Keratinocyte (primary cell): ENCODE measurements at regions not wholly inside any gene's neighbourhood (a gene's known extent, or its start where the extent isn't known, plus 50 kb on each side); places are given as distances from the start of the nearest gene placed in this dataset.
"Not testable (repeated sequence)": the region's sequence is repeated elsewhere in the genome, so short reads cannot be mapped to it uniquely, and the experiment has no call there.

Source experiments
- EZH2 ChIP-seq: IDR thresholded peaks from one replicate; pipeline ENCODE4 v1.6.1; 2012; ENCODE audit warnings: inconsistent platforms, mild to moderate bottlenecking, low read length, moderate library complexity
- TF ChIP-seq, protein P1 (sequence below), 3 experiments: IDR thresholded peaks in 1 of 3; conservative IDR thresholded peaks in 1 of 3; optimal IDR thresholded peaks in 1 of 3; 2 replicates in 2 of 3; 3 replicates in 1 of 3; pipeline versions ENCODE3 to v1.5.1; 2011; ENCODE audit warnings: low read length in 3 of 3, mild to moderate bottlenecking in 3 of 3, moderate library complexity in 2 of 3, control low read depth in 1 of 3, inconsistent platforms in 1 of 3; ENCODE audit not compliant: insufficient read depth in 2 of 3; ENCODE audit errors: extremely low read depth in 1 of 3

- not testable (repeated sequence) for TF ChIP-seq EZH2
- TF ChIP-seq, protein P1, sequence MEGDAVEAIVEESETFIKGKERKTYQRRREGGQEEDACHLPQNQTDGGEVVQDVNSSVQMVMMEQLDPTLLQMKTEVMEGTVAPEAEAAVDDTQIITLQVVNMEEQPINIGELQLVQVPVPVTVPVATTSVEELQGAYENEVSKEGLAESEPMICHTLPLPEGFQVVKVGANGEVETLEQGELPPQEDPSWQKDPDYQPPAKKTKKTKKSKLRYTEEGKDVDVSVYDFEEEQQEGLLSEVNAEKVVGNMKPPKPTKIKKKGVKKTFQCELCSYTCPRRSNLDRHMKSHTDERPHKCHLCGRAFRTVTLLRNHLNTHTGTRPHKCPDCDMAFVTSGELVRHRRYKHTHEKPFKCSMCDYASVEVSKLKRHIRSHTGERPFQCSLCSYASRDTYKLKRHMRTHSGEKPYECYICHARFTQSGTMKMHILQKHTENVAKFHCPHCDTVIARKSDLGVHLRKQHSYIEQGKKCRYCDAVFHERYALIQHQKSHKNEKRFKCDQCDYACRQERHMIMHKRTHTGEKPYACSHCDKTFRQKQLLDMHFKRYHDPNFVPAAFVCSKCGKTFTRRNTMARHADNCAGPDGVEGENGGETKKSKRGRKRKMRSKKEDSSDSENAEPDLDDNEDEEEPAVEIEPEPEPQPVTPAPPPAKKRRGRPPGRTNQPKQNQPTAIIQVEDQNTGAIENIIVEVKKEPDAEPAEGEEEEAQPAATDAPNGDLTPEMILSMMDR (optimal IDR thresholded peaks at IDR 0.05 in 1 of 3, IDR thresholded peaks at IDR 0.05 in 1 of 3, conservative IDR thresholded peaks at IDR 0.05 in 1 of 3; ENCODE audit: extremely low read depth in 1 of 3, insufficient read depth in 2 of 3, low read length in 3 of 3), result not testable (repeated sequence)
Measured at GRCh38 chr15:22002711-22003110, 77.6 kb upstream of the OR4M2 start.
